Neural cell (in vitro differentiated cells): ENCODE measurements at regions not wholly inside any gene's neighbourhood (a gene's known extent, or its start where the extent isn't known, plus 50 kb on each side); places are given as distances from the start of the nearest gene placed in this dataset.

Experiments
- H2AFZ ChIP-seq: fragments of 200-600, 300-800 bp; sonication (generic), shearing (Covaris generic); 2 replicates; pipeline ENCODE4 v1.6.0; 2014; ENCODE audit warnings: low read depth, mild to moderate bottlenecking, antibody characterized with exemption, low read length, moderate library complexity
- H3F3A ChIP-seq: fragments of 200-600 bp; shearing (Covaris generic); 2 replicates; pipeline ENCODE4 v1.6.1; 2016; ENCODE audit warnings: mild to moderate bottlenecking, moderate library complexity, mixed read lengths, antibody characterized with exemption, low read length; ENCODE audit not compliant: insufficient read depth, poor library complexity, severe bottlenecking
- H3K27ac ChIP-seq: fragments of 200-600, 300-800 bp; sonication (generic), shearing (Covaris generic); 2 replicates; pipeline ENCODE4 v1.5.1; 2014; ENCODE audit warnings: mild to moderate bottlenecking, low read length, moderate library complexity
- H3K27me3 ChIP-seq: fragments of 300-800, 200-600 bp; sonication (generic), shearing (Covaris generic); 2 replicates; pipeline ENCODE4 v1.6.0; 2014; ENCODE audit warnings: mild to moderate bottlenecking, low read depth, low read length, moderate library complexity; ENCODE audit not compliant: insufficient read depth
- H3K36me3 ChIP-seq: fragments of 300-800, 200-600 bp; sonication (generic), shearing (Covaris generic); 2 replicates; pipeline ENCODE4 v1.5.1; 2014; ENCODE audit warnings: mild to moderate bottlenecking, antibody characterized with exemption, low read length, moderate library complexity; ENCODE audit not compliant: insufficient read depth
- H3K4me2 ChIP-seq: fragments of 300-800, 200-600 bp; sonication (generic), shearing (Covaris generic); 2 replicates; pipeline ENCODE4 v1.6.0; 2014; ENCODE audit warnings: mild to moderate bottlenecking, low read length
- H3K4me3 ChIP-seq: fragments of 300-800, 200-600 bp; sonication (generic), shearing (Covaris generic); 2 replicates; pipeline ENCODE4 v1.5.1; 2014; ENCODE audit warnings: mild to moderate bottlenecking, low read length, moderate library complexity
- H3K79me2 ChIP-seq: fragments of 200-600 bp; shearing (Covaris generic); replicated peaks from 2 replicates; pipeline ENCODE4 v1.6.0; 2014; ENCODE audit warnings: mild to moderate bottlenecking, low read length, moderate library complexity; ENCODE audit not compliant: insufficient read depth
- H3K9ac ChIP-seq: fragments of 300-800, 200-600 bp; sonication (generic), shearing (Covaris generic); 2 replicates; pipeline ENCODE4 v1.6.1; 2016; ENCODE audit warnings: mild to moderate bottlenecking, low read length, mixed read lengths
- H3K9me2 ChIP-seq: fragments of 200-600 bp; shearing (Covaris generic); 2 replicates; pipeline ENCODE4 v1.6.1; 2016; ENCODE audit warnings: mild to moderate bottlenecking, low read length, mixed read lengths; ENCODE audit not compliant: insufficient read depth
- H3K9me3 ChIP-seq: fragments of 200-600, 300-800 bp; sonication (generic), shearing (Covaris generic); 2 replicates; pipeline ENCODE4 v1.6.1; 2016; ENCODE audit warnings: mild to moderate bottlenecking, mixed run types, low read length, moderate library complexity, mixed read lengths
- H4K20me1 ChIP-seq: fragments of 200-600 bp; shearing (Covaris generic); 2 replicates; pipeline ENCODE4 v1.6.1; 2016; ENCODE audit warnings: mild to moderate bottlenecking, mixed run types; ENCODE audit not compliant: insufficient read depth
- EP300 ChIP-seq: fragments of 450-650 bp; conservative IDR thresholded peaks from 2 replicates; pipeline ENCODE4 v1.6.1; 2014; ENCODE audit warnings: antibody characterized with exemption, mild to moderate bottlenecking, moderate library complexity; ENCODE audit not compliant: poor library complexity, severe bottlenecking
- EZH2 ChIP-seq: fragments of 200-600, 300-800 bp; shearing (Covaris generic), sonication (generic); IDR thresholded peaks from 2 replicates; pipeline ENCODE4 v1.6.1; 2014; ENCODE audit warnings: antibody characterized with exemption, low read length, borderline replicate concordance, mild to moderate bottlenecking; ENCODE audit not compliant: insufficient read depth, poor library complexity, severe bottlenecking
- MXI1 ChIP-seq: fragments of 450-650 bp; conservative IDR thresholded peaks from 2 replicates; pipeline ENCODE4 v1.6.1; 2014; ENCODE audit warnings: antibody characterized with exemption, mild to moderate bottlenecking; ENCODE audit not compliant: poor library complexity, severe bottlenecking
- POLR2AphosphoS5 ChIP-seq: IDR thresholded peaks from 2 replicates; pipeline ENCODE4 v1.6.1; 2012
- RAD21 ChIP-seq: fragments of 450-650 bp; conservative IDR thresholded peaks from 2 replicates; pipeline ENCODE4 v1.6.1; 2014; ENCODE audit warnings: antibody characterized with exemption, mild to moderate bottlenecking, moderate library complexity
- SMC3 ChIP-seq: fragments of 450-650 bp; conservative IDR thresholded peaks from 2 replicates; pipeline ENCODE4 v1.6.1; 2014; ENCODE audit warnings: antibody characterized with exemption, mild to moderate bottlenecking, moderate library complexity; ENCODE audit not compliant: poor library complexity
- TAF1 ChIP-seq: IDR thresholded peaks from 2 replicates; pipeline ENCODE4 v1.6.1; 2012; ENCODE audit warnings: low read depth
- TF ChIP-seq, protein P1 (sequence below): IDR thresholded peaks from 2 replicates; pipeline ENCODE4 v1.6.1; 2012; ENCODE audit warnings: borderline replicate concordance
- TF ChIP-seq, protein P2 (sequence below): fragments of 450-650 bp; IDR thresholded peaks from 2 replicates; pipeline ENCODE4 v1.5.1; 2014; ENCODE audit warnings: antibody characterized with exemption, mild to moderate bottlenecking, moderate library complexity; ENCODE audit not compliant: poor library complexity, severe bottlenecking

DNA sequence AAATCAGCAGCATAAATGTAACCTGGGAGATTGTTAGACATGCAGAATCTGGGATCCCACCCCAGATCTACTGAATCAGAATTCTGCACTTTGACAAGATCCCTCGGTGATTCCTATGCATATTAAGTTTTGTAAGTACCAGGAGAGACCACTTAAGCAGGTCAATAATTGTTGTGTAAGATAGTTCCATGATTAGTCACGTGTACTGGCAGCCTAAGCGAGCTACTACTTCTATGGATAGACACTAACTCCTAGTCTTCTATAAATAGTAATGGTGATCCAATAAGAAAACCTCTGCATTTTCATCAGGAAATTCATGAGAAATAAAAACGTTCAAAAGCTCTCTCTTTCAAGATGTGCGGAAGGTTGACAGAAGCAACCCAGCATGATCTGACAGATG, 988.2 kb upstream of the CHAC2 start:
- no peaks in the 10 kb centered on the region for H3K9me3 ChIP-seq
- no peaks in the 10 kb centered on the region for H4K20me1 ChIP-seq
- no peak overlapping the region for H3K4me2 ChIP-seq
- no peak overlapping the region for H3K27ac ChIP-seq
- no peak overlapping the region for H3K4me3 ChIP-seq
- no peaks in the 10 kb centered on the region for H3K9me2 ChIP-seq
- H3K79me2 ChIP-seq, result no peaks in the 10 kb centered on the region
- no peak overlapping the region for H2AFZ ChIP-seq
- H3F3A ChIP-seq, result no peaks in the 10 kb centered on the region
- no peaks in the 10 kb centered on the region for H3K36me3 ChIP-seq
- TF ChIP-seq EP300 (peak; percentile 50), TAF1 (no peak), POLR2AphosphoS5 (peak; percentile 26), MXI1 (no peak), RAD21 (no peak), SMC3 (no peak), EZH2 (no peak)
- TF ChIP-seq, protein P1, sequence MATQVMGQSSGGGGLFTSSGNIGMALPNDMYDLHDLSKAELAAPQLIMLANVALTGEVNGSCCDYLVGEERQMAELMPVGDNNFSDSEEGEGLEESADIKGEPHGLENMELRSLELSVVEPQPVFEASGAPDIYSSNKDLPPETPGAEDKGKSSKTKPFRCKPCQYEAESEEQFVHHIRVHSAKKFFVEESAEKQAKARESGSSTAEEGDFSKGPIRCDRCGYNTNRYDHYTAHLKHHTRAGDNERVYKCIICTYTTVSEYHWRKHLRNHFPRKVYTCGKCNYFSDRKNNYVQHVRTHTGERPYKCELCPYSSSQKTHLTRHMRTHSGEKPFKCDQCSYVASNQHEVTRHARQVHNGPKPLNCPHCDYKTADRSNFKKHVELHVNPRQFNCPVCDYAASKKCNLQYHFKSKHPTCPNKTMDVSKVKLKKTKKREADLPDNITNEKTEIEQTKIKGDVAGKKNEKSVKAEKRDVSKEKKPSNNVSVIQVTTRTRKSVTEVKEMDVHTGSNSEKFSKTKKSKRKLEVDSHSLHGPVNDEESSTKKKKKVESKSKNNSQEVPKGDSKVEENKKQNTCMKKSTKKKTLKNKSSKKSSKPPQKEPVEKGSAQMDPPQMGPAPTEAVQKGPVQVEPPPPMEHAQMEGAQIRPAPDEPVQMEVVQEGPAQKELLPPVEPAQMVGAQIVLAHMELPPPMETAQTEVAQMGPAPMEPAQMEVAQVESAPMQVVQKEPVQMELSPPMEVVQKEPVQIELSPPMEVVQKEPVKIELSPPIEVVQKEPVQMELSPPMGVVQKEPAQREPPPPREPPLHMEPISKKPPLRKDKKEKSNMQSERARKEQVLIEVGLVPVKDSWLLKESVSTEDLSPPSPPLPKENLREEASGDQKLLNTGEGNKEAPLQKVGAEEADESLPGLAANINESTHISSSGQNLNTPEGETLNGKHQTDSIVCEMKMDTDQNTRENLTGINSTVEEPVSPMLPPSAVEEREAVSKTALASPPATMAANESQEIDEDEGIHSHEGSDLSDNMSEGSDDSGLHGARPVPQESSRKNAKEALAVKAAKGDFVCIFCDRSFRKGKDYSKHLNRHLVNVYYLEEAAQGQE, result no peak
- TF ChIP-seq, protein P2, sequence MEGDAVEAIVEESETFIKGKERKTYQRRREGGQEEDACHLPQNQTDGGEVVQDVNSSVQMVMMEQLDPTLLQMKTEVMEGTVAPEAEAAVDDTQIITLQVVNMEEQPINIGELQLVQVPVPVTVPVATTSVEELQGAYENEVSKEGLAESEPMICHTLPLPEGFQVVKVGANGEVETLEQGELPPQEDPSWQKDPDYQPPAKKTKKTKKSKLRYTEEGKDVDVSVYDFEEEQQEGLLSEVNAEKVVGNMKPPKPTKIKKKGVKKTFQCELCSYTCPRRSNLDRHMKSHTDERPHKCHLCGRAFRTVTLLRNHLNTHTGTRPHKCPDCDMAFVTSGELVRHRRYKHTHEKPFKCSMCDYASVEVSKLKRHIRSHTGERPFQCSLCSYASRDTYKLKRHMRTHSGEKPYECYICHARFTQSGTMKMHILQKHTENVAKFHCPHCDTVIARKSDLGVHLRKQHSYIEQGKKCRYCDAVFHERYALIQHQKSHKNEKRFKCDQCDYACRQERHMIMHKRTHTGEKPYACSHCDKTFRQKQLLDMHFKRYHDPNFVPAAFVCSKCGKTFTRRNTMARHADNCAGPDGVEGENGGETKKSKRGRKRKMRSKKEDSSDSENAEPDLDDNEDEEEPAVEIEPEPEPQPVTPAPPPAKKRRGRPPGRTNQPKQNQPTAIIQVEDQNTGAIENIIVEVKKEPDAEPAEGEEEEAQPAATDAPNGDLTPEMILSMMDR, result no peak
- H3K27me3 ChIP-seq, result no peaks in the 10 kb centered on the region
- no peak overlapping the region for H3K9ac ChIP-seq

DNA sequence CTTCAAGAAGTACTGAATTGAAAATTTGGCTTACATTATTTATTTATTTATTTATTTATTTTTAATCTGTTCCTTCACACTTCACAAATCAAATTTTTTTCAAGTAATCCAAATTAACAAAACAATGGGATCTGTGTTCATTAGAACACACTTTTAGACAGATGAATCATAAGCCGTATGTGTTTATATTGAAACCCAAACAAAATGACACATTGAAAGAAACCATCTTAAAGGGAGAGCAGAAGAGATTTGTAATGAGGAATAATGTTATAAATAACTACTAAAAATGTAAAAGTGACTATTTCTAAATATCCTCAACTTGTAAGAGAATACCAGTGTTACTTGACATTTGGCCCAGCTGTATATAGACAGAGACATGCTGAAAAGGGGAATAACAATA, 991.0 kb upstream of the CHAC2 start:
- H3K4me2 ChIP-seq, result no peak overlapping the region
- no peak overlapping the region for H3K4me3 ChIP-seq
- no peaks in the 10 kb centered on the region for H3K9me2 ChIP-seq
- H4K20me1 ChIP-seq, result no peaks in the 10 kb centered on the region
- H2AFZ ChIP-seq, result no peak overlapping the region
- H3K79me2 ChIP-seq, result no peaks in the 10 kb centered on the region
- H3K27ac ChIP-seq, result no peak overlapping the region
- no peaks in the 10 kb centered on the region for H3K9me3 ChIP-seq
- no peak overlapping the region for H3K9ac ChIP-seq
- H3F3A ChIP-seq, result no peaks in the 10 kb centered on the region
- H3K27me3 ChIP-seq, result no peaks in the 10 kb centered on the region
- no peaks in the 10 kb centered on the region for H3K36me3 ChIP-seq
- TF ChIP-seq MXI1 (no peak), TAF1 (no peak), EP300 (no peak), SMC3 (no peak), POLR2AphosphoS5 (no peak), RAD21 (no peak), EZH2 (no peak)
- TF ChIP-seq, protein P2, result no peak
- TF ChIP-seq, protein P1, result no peak
